Neuronal stem cell (in vitro differentiated cells): ENCODE measurements at regions not wholly inside any gene's neighbourhood (a gene's known extent, or its start where the extent isn't known, plus 50 kb on each side); places are given as distances from the start of the nearest gene placed in this dataset.

ENCODE experiments used
- DNase-seq: peaks from one replicate; pipeline ENCODE4 v3.0.0-alpha.2; 2013; ENCODE audit warnings: low spot score
- H2AFZ ChIP-seq: one replicate; pipeline ENCODE4 v1.6.1; 2013; ENCODE audit warnings: mild to moderate bottlenecking, low read length, inconsistent platforms
- H2AK5ac ChIP-seq: 2 replicates; pipeline ENCODE4 v1.6.1; 2013; ENCODE audit warnings: low read depth, mild to moderate bottlenecking, inconsistent platforms, low read length, moderate library complexity, mixed read lengths
- H2BK120ac ChIP-seq: 2 replicates; pipeline ENCODE4 v1.6.1; 2013; ENCODE audit warnings: low read depth, mild to moderate bottlenecking, inconsistent platforms, low read length, moderate library complexity, mixed read lengths
- H2BK12ac ChIP-seq: one replicate; pipeline ENCODE4 v1.6.1; 2013; ENCODE audit warnings: low read length, inconsistent platforms
- H2BK15ac ChIP-seq: 2 replicates; pipeline ENCODE4 v1.6.1; 2013; ENCODE audit warnings: mild to moderate bottlenecking, low read length, inconsistent platforms, mixed read lengths
- H2BK5ac ChIP-seq: one replicate; pipeline ENCODE4 v1.6.1; 2013; ENCODE audit warnings: inconsistent platforms, mild to moderate bottlenecking, low read length, moderate library complexity
- H3K14ac ChIP-seq: one replicate; pipeline ENCODE4 v1.6.1; 2013; ENCODE audit warnings: low read length, inconsistent platforms
- H3K18ac ChIP-seq: 2 replicates; pipeline ENCODE4 v1.6.1; 2013; ENCODE audit warnings: low read length, inconsistent platforms
- H3K23ac ChIP-seq: 2 replicates; pipeline ENCODE4 v1.6.1; 2013; ENCODE audit warnings: low read depth, mild to moderate bottlenecking, mixed read lengths, low read length, inconsistent platforms; ENCODE audit not compliant: poor library complexity
- H3K27ac ChIP-seq: replicated peaks from 3 replicates; pipeline ENCODE4 v1.5.1; 2013; ENCODE audit warnings: low read length, inconsistent platforms
- H3K27me3 ChIP-seq, 3 experiments: 2 replicates each; pipeline ENCODE4 v1.6.1; 2013; ENCODE audit warnings: low read length in 3 of 3, mild to moderate bottlenecking in 2 of 3, inconsistent platforms in 1 of 3, low read depth in 1 of 3, mixed read lengths in 1 of 3, moderate library complexity in 1 of 3; ENCODE audit not compliant: control insufficient read depth in 3 of 3, insufficient read depth in 3 of 3
- H3K36me3 ChIP-seq, 2 donors: replicated peaks in 1 of 2; 2 replicates each; pipeline ENCODE4 v1.6.1; 2013; ENCODE audit warnings: low read length in 2 of 2; ENCODE audit not compliant: control insufficient read depth in 2 of 2, insufficient read depth in 2 of 2
- H3K4ac ChIP-seq: 2 replicates; pipeline ENCODE4 v1.6.1; 2013; ENCODE audit warnings: inconsistent platforms, mild to moderate bottlenecking, low read length, moderate library complexity
- H3K4me1 ChIP-seq, 2 donors: 1 replicate in 1 of 2; 2 replicates in 1 of 2; pipeline ENCODE4 v1.6.1; 2013; ENCODE audit warnings: low read length in 2 of 2, low read depth in 1 of 2; ENCODE audit not compliant: control insufficient read depth in 2 of 2, insufficient read depth in 1 of 2
- H3K4me2 ChIP-seq: one replicate; pipeline ENCODE4 v1.6.1; 2013; ENCODE audit warnings: mild to moderate bottlenecking, low read length, inconsistent platforms; ENCODE audit not compliant: insufficient read depth, poor library complexity, severe bottlenecking
- H3K4me3 ChIP-seq, 2 donors: 2 replicates each; pipeline ENCODE4 v1.5.1; 2013; ENCODE audit warnings: low read length in 2 of 2, mild to moderate bottlenecking in 2 of 2, inconsistent platforms in 1 of 2, moderate library complexity in 1 of 2
- H3K79me1 ChIP-seq: one replicate; pipeline ENCODE4 v1.6.1; 2013; ENCODE audit warnings: low read depth, mild to moderate bottlenecking, inconsistent platforms, low read length, moderate library complexity
- H3K9ac ChIP-seq: one replicate; pipeline ENCODE4 v1.6.1; 2013; ENCODE audit warnings: mild to moderate bottlenecking, low read depth, low read length, inconsistent platforms; ENCODE audit not compliant: poor library complexity
- H3K9me3 ChIP-seq, 2 donors: replicated peaks in 1 of 2; 2 replicates each; pipeline versions ENCODE3 to v1.6.1; 2013; ENCODE audit warnings: low read length in 2 of 2, mild to moderate bottlenecking in 2 of 2, inconsistent platforms in 1 of 2, low read depth in 1 of 2, mixed read lengths in 1 of 2, moderate library complexity in 1 of 2; ENCODE audit not compliant: control insufficient read depth in 2 of 2, insufficient read depth in 1 of 2
- H4K8ac ChIP-seq: one replicate; pipeline ENCODE4 v1.6.1; 2013; ENCODE audit warnings: low read depth, mild to moderate bottlenecking, inconsistent platforms, low read length, moderate library complexity
- H4K91ac ChIP-seq: one replicate; pipeline ENCODE4 v1.6.1; 2013; ENCODE audit warnings: low read length, low read depth, mild to moderate bottlenecking, inconsistent platforms; ENCODE audit not compliant: poor library complexity
- WGBS, 2 donors: extraction: QIAGEN DNeasy Blood & Tissue Kit; methylation state at CpG; one replicate each; pipeline ENCODE4 v1.1.7; 2013; ENCODE audit warnings: missing lambda C conversion rate in 2 of 2, mixed read lengths in 1 of 2; ENCODE audit not compliant: insufficient read length in 2 of 2, insufficient replicate concordance in 1 of 2; ENCODE audit errors: extremely low coverage in 2 of 2; 5-methylcytosine and 5-hydroxymethylcytosine counted together

DNA sequence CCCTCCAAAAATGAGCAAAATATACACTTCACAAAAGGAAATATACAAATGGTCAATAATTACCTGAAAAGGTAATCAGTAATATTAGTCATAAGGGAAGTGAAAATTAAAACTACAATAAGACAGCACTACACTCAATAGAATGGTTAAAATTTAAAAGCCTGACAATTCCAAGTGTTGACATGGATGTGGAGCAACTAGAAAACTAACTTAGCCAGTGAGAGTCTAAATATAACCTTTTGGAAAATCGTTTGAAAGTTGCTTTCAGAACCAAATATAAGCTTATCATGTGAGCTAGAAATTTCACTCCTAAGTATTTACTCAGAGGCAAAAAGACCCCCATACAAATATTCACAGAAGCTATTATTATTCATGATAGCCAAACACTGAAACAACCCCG lies 105.1 kb upstream of the MVB12B start:
- Histone ChIP-seq H2BK120ac (no peak overlapping the region), H3K14ac (no peak overlapping the region), H3K27me3 (peaks cover 0 to 37% (median 0%) of the 10 kb centered on the region in 3 experiments), H3K4ac (no peak overlapping the region), H3K36me3 (no peaks in the 10 kb centered on the region), H2BK15ac (no peak overlapping the region), H2BK5ac (no peak overlapping the region), H4K8ac (no peak overlapping the region), H3K18ac (no peak overlapping the region), H3K4me1 (no peaks in the 10 kb centered on the region), H2AK5ac (no peak overlapping the region), H3K79me1 (no peaks in the 10 kb centered on the region), H2AFZ (no peak overlapping the region), H2BK12ac (no peak overlapping the region), H3K4me2 (no peak overlapping the region), H4K91ac (no peak overlapping the region), H3K27ac (no peak overlapping the region), H3K4me3 (no peak overlapping the region), H3K9ac (no peak overlapping the region), H3K23ac (no peak overlapping the region), H3K9me3 (no peaks in the 10 kb centered on the region)
- WGBS, 2 donors: no CpG with 5 or more reads among the region's 2 CpGs
- no peak for DNase-seq

DNA sequence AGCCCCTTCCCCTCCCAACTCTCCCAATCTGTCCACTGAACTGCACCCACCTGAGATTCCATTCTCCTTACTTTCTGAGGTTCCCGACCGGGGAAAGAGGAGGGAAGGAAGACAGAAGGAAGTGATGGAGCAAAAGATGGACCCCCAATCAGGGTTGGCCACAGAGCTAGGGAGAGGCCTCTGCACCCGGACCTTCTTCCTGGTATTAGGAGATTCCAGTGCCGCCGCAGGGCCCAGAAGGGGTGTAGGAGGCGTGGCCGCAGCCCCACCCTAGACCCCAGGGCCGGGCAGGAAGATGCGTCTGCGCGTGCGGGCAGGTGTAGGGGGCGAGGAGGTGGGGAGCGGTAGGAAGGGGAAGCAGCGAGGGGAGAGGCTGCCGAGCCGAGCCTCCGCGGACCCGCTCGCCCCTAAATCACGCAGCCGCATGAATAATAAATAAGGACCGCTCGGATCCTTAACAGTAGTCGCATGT lies 104.2 kb upstream of the MVB12B start:
- peaks cover 0 to 46% (median 0%) of the 10 kb centered on the region in 3 experiments for H3K27me3 ChIP-seq

DNA sequence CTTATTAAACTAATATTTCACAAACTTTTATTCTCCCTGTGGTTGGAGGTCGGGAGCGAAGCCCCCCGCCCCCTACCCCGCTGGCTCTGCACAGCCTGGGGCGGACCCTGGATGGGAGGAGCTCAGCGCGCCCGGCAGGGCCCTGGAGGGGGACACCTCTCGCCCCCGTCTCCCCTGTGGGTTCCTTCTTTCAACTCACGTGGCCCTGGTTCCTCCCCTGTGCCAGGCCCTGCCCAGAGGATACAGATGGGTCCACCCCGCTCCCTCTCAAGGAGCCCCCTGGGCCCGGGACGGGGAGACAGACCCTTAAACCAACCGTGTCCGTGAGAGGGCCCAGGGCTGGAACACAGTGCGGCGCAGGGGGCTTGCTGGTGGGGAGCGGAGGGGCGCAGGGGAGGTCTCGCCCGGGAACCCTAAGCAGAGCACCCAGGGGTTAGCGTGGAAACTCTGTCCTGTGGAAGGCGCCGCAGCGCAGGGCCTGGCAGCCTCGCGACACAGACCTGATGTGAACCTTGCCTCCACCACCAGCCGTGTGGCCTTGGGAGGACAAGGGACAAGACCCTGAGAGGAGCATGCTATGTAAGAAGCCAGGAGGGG lies 103.7 kb upstream of the MVB12B start:
- no peak overlapping the region for H3K9ac ChIP-seq
- no peak overlapping the region for H2BK120ac ChIP-seq
- peak overlapping the region; percentile 72 for H3K14ac ChIP-seq
- no peak for DNase-seq
- no peaks in the 10 kb centered on the region for H3K36me3 ChIP-seq
- H4K91ac ChIP-seq: no peak overlapping the region
- peak overlapping the region; percentile 69 for H2AFZ ChIP-seq
- no peaks in the 10 kb centered on the region for H3K9me3 ChIP-seq
- H2BK12ac ChIP-seq: no peak overlapping the region
- no peaks in the 10 kb centered on the region for H3K4me1 ChIP-seq
- peak overlapping the region; percentile 49 for H3K23ac ChIP-seq
- peak overlapping the region; percentile 77 for H3K18ac ChIP-seq
- peak overlapping the region; percentile 30 for H3K4me2 ChIP-seq
- H4K8ac ChIP-seq: no peak overlapping the region
- H3K4ac ChIP-seq: no peak overlapping the region
- H2BK15ac ChIP-seq: peak overlapping the region; percentile 34
- peak overlapping the region in 1 of 2 donors; percentile 22 for H3K4me3 ChIP-seq
- H2AK5ac ChIP-seq: peak overlapping the region; percentile 71
- WGBS, 2 donors: no CpG with 5 or more reads among the region's 29 CpGs
- H3K79me1 ChIP-seq: no peaks in the 10 kb centered on the region
- no peak overlapping the region for H3K27ac ChIP-seq
- H2BK5ac ChIP-seq: no peak overlapping the region
- peaks cover 0 to 48% (median 0%) of the 10 kb centered on the region in 3 experiments for H3K27me3 ChIP-seq

More for the DNA sequence above, 104.2 kb upstream of the MVB12B start:
- H2AFZ ChIP-seq: peak overlapping the region; percentile 69
- peak overlapping the region; percentile 27 for H3K18ac ChIP-seq
- DNase-seq: no peak
- no peaks in the 10 kb centered on the region for H3K79me1 ChIP-seq
- no peak overlapping the region for H4K8ac ChIP-seq
- no peak overlapping the region for H3K27ac ChIP-seq
- H3K9ac ChIP-seq: no peak overlapping the region
- no peaks in the 10 kb centered on the region for H3K36me3 ChIP-seq
- H3K4me3 ChIP-seq: no peak overlapping the region
- no peak overlapping the region for H4K91ac ChIP-seq
- H3K4ac ChIP-seq: no peak overlapping the region
- WGBS, 2 donors: no CpG with 5 or more reads among the region's 26 CpGs
- H2BK12ac ChIP-seq: peak overlapping the region; percentile 16
- H3K4me2 ChIP-seq: peak overlapping the region; percentile 30
- H3K9me3 ChIP-seq: no peaks in the 10 kb centered on the region
- H3K4me1 ChIP-seq: no peaks in the 10 kb centered on the region
- H2BK5ac ChIP-seq: no peak overlapping the region
- no peak overlapping the region for H2BK15ac ChIP-seq
- no peak overlapping the region for H2AK5ac ChIP-seq
- no peak overlapping the region for H2BK120ac ChIP-seq
- H3K23ac ChIP-seq: no peak overlapping the region
- H3K14ac ChIP-seq: no peak overlapping the region

DNA sequence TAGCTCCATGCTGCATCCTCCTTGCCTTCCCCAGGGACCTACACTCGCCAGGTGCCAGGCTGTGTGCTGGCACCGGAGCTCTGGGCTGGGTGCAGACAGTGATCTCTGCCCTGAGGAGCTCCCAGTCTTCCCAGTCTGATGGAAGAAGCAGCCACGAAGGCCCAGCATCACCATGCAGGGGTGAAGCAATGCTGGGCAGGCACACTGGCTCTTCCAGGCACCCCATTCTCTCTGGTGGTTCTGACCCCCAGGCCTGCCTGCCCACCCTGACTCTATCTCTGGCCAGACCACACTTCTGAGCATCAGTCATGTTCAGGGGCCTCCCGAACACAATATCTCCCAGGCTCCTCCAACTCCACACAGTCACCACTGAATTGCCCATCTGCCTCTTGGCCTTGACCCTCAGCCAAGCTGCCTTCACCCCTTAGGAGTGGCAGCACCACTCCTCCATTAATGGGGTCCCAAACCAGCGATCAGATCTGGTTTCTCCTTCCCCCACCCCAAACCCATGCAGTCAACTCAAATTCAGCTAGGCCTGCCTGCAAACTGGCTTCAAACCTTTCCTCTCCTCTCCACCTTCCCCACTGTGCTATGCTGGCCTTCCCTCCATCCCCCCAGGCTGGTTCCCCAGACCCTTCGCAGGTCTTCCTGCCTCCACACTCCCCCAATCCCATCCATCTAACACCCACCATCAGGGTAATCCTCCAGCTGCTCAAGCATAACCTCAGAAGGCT lies 102.7 kb upstream of the MVB12B start:
- Histone ChIP-seq H3K4me2 (no peak overlapping the region), H3K27me3 (peaks cover 0 to 55% (median 5%) of the 10 kb centered on the region in 3 experiments)

More for the DNA sequence above, 102.7 kb upstream of the MVB12B start:
- H3K18ac ChIP-seq: peak overlapping the region; percentile 76
- peak overlapping the region; percentile 71 for H2AK5ac ChIP-seq
- H3K9ac ChIP-seq: no peak overlapping the region
- H2BK5ac ChIP-seq: no peak overlapping the region
- H3K23ac ChIP-seq: peak overlapping the region; percentile 10
- H2BK12ac ChIP-seq: no peak overlapping the region
- H2BK120ac ChIP-seq: no peak overlapping the region
- H3K9me3 ChIP-seq: no peaks in the 10 kb centered on the region
- peak overlapping the region; percentile 34 for H2BK15ac ChIP-seq
- DNase-seq: no peak
- no peak overlapping the region for H4K91ac ChIP-seq
- H3K27ac ChIP-seq: no peak overlapping the region
- H3K4me1 ChIP-seq: peaks cover 0 to 4% of the 10 kb centered on the region in 2 donors
- H3K79me1 ChIP-seq: no peaks in the 10 kb centered on the region
- no peak overlapping the region for H3K4ac ChIP-seq
- H3K36me3 ChIP-seq: no peaks in the 10 kb centered on the region
- H3K4me3 ChIP-seq: no peak overlapping the region
- H2AFZ ChIP-seq: no peak overlapping the region
- H4K8ac ChIP-seq: no peak overlapping the region
- WGBS, 2 donors: no CpG with 5 or more reads among the region's 6 CpGs
- H3K14ac ChIP-seq: no peak overlapping the region
